ENCODE measurements at regions not wholly inside any gene's neighbourhood (a gene's known extent, or its start where the extent isn't known, plus 50 kb on each side); places are given as distances from the start of the nearest gene placed in this dataset.

GRCh38 chr17:70891306-70891705 lies 722.0 kb downstream of the KCNJ2 start (continued):
- TF ChIP-seq REST (IDR thresholded peaks at IDR 0.05; ENCODE audit: unreplicated experiment) (no peak), POLR2AphosphoS5 (IDR thresholded peaks at IDR 0.05; ENCODE audit: low read depth) (no peak)

DNA sequence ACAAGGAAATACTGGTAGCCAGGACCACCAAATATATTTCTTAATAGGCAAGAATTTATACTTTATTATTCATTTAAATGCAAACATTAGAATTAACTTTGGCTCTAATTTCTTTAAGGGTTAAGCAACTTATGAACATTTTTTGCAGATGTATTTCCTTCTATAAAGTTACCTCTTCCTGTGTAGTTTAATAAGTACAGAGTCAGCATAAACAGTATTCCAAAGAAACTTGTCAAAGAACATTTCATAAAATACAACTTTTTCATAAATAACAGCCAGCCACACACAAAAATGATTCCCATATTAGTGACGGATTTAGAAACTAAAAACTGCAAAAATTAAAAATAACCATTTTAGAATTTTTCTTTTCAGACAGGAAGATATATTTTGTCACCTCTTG lies 723.2 kb downstream of the KCNJ2 start:
- ATAC-seq (no peak), DNase-seq (ENCODE audit: low spot score) (no peak)
- Histone ChIP-seq H3K27me3 (ENCODE audit: insufficient read depth) (no peaks in the 10 kb centered on the region), H3K27ac (ENCODE audit: low read depth) (no peak overlapping the region), H4K20me1 (replicated peaks; ENCODE audit: insufficient read depth) (no peaks in the 10 kb centered on the region), H3K36me3 (ENCODE audit: insufficient read depth) (no peaks in the 10 kb centered on the region), H2AFZ (no peak overlapping the region), H3K9me2 (ENCODE audit: insufficient read depth) (no peaks in the 10 kb centered on the region), H3K4me3 (no peak overlapping the region), H3K4me2 (no peak overlapping the region), H3K79me2 (replicated peaks; ENCODE audit: insufficient read depth) (no peaks in the 10 kb centered on the region), H3K4me1 (ENCODE audit: insufficient read depth) (peaks cover 9% of the 10 kb centered on the region), H3F3A (replicated peaks; ENCODE audit: low read depth) (no peaks in the 10 kb centered on the region)
- H3K4me3 Mint-ChIP-seq = no peak overlapping the region
- no peak for TF ChIP-seq ZNF331 (CRISPR knock-in tag; IDR thresholded peaks at IDR 0.05; ENCODE audit: low read depth)
- no peak for TF ChIP-seq EZH2 (IDR thresholded peaks at IDR 0.05; ENCODE audit: low read depth, unreplicated experiment)
- TF ChIP-seq NANOG (IDR thresholded peaks at IDR 0.05; ENCODE audit: borderline replicate concordance) = no peak
- TF ChIP-seq POLR2AphosphoS5 (IDR thresholded peaks at IDR 0.05; ENCODE audit: low read depth) = no peak
- no peak for TF ChIP-seq EZH2phosphoT487 (IDR thresholded peaks at IDR 0.05; ENCODE audit: unreplicated experiment)
- TF ChIP-seq STAT1 (IDR thresholded peaks at IDR 0.05; ENCODE audit: unreplicated experiment) = no peak
- no peak for TF ChIP-seq REST (IDR thresholded peaks at IDR 0.05; ENCODE audit: unreplicated experiment)
- TF ChIP-seq ETS1 (IDR thresholded peaks at IDR 0.05) = no peak
- TF ChIP-seq, protein P1, sequence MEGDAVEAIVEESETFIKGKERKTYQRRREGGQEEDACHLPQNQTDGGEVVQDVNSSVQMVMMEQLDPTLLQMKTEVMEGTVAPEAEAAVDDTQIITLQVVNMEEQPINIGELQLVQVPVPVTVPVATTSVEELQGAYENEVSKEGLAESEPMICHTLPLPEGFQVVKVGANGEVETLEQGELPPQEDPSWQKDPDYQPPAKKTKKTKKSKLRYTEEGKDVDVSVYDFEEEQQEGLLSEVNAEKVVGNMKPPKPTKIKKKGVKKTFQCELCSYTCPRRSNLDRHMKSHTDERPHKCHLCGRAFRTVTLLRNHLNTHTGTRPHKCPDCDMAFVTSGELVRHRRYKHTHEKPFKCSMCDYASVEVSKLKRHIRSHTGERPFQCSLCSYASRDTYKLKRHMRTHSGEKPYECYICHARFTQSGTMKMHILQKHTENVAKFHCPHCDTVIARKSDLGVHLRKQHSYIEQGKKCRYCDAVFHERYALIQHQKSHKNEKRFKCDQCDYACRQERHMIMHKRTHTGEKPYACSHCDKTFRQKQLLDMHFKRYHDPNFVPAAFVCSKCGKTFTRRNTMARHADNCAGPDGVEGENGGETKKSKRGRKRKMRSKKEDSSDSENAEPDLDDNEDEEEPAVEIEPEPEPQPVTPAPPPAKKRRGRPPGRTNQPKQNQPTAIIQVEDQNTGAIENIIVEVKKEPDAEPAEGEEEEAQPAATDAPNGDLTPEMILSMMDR (conservative IDR thresholded peaks at IDR 0.05; ENCODE audit: low read depth in 2 of 2) = no peak
- H3K36me3 Mint-ChIP-seq (ENCODE audit: low read depth) = peaks cover 6% of the 10 kb centered on the region; the same call in 1 of the 3 replicates
- peaks cover 9% of the 10 kb centered on the region; the same call in 2 of the 3 replicates for H3K4me1 Mint-ChIP-seq
- no peaks in the 10 kb centered on the region for H3K27me3 Mint-ChIP-seq (ENCODE audit: insufficient read depth, low read depth, poor library complexity)
- H3K27ac Mint-ChIP-seq = no peak overlapping the region
- peaks cover 9% of the 10 kb centered on the region for H3K9me3 Mint-ChIP-seq

Data from GM23338 (cell line).